CD14-positive monocyte (primary cell): ENCODE measurements at regions not wholly inside any gene's neighbourhood (a gene's known extent, or its start where the extent isn't known, plus 50 kb on each side); places are given as distances from the start of the nearest gene placed in this dataset.
A peak's percentile ranks its signal among the peaks of the same experiment; 100 is the strongest.

ENCODE experiments used
- DNase-seq, 3 donors: peaks; one replicate each; pipeline ENCODE4 v3.0.0-alpha.2; 2011 to 2022
- H2AFZ ChIP-seq: 2 replicates; pipeline ENCODE4 v1.6.0; 2012; ENCODE audit warnings: mild to moderate bottlenecking, low read depth, low read length, inconsistent platforms; ENCODE audit not compliant: insufficient read depth, poor library complexity, severe bottlenecking
- H3K27ac ChIP-seq, 2 donors: 1 replicate in 1 of 2; 2 replicates in 1 of 2; pipeline ENCODE4 v1.5.1; 2012 to 2013; ENCODE audit warnings: low read length in 2 of 2, control low read depth in 1 of 2, inconsistent platforms in 1 of 2, low read depth in 1 of 2, mild to moderate bottlenecking in 1 of 2
- H3K27me3 ChIP-seq, 2 donors: one replicate each; pipeline versions ENCODE4 v1.6.0 to v1.6.1; 2011 to 2013; ENCODE audit warnings: low read length in 2 of 2; ENCODE audit not compliant: control insufficient read depth in 2 of 2, insufficient read depth in 2 of 2
- H3K36me3 ChIP-seq, 2 donors: replicated peaks in 1 of 2; 1 replicate in 1 of 2; 2 replicates in 1 of 2; pipeline versions ENCODE4 v1.5.1 to v1.6.1; 2012 to 2013; ENCODE audit warnings: low read length in 2 of 2, control low read depth in 1 of 2, inconsistent platforms in 1 of 2, mild to moderate bottlenecking in 1 of 2; ENCODE audit not compliant: insufficient read depth in 2 of 2, control insufficient read depth in 1 of 2
- H3K4me1 ChIP-seq, 2 donors: 1 replicate in 1 of 2; 2 replicates in 1 of 2; pipeline versions ENCODE4 v1.5.1 to v1.6.1; 2012 to 2013; ENCODE audit warnings: low read length in 2 of 2, control low read depth in 1 of 2, inconsistent platforms in 1 of 2, mild to moderate bottlenecking in 1 of 2, moderate library complexity in 1 of 2; ENCODE audit not compliant: insufficient read depth in 2 of 2, control insufficient read depth in 1 of 2
- H3K4me2 ChIP-seq: replicated peaks from 2 replicates; pipeline ENCODE3; 2012; ENCODE audit warnings: low read length, moderate library complexity, mild to moderate bottlenecking; ENCODE audit not compliant: poor library complexity, severe bottlenecking; ENCODE audit errors: extremely low read depth
- H3K4me3 ChIP-seq, 3 experiments: fragments of 200-600 bp in 1 of 3; sonication (generic) in 1 of 3; replicated peaks in 1 of 3; 1 replicate in 2 of 3; 2 replicates in 1 of 3; pipeline ENCODE4 v1.5.1; 2011 to 2013; ENCODE audit warnings: low read length in 3 of 3, mild to moderate bottlenecking in 3 of 3, control low read depth in 2 of 3, low read depth in 2 of 3, inconsistent platforms in 1 of 3, moderate library complexity in 1 of 3
- H3K79me2 ChIP-seq: 2 replicates; pipeline ENCODE4 v1.6.0; 2012; ENCODE audit warnings: mild to moderate bottlenecking, control low read depth, inconsistent platforms, low read length, moderate library complexity; ENCODE audit not compliant: insufficient read depth
- H3K9ac ChIP-seq: 2 replicates; pipeline ENCODE4 v1.6.0; 2017; ENCODE audit warnings: low read length, mild to moderate bottlenecking; ENCODE audit not compliant: insufficient read depth, poor library complexity, severe bottlenecking
- H3K9me3 ChIP-seq, 2 donors: replicated peaks in 1 of 2; 1 replicate in 1 of 2; 2 replicates in 1 of 2; pipeline versions ENCODE4 v1.5.1 to v1.6.1; 2012 to 2013; ENCODE audit warnings: low read length in 2 of 2, control low read depth in 1 of 2; ENCODE audit not compliant: control insufficient read depth in 1 of 2, insufficient read depth in 1 of 2
- H4K20me1 ChIP-seq: 2 replicates; pipeline ENCODE4 v1.6.0; 2012; ENCODE audit warnings: mild to moderate bottlenecking, low read length, control low read depth, moderate library complexity; ENCODE audit not compliant: insufficient read depth
- H3K27ac Mint-ChIP-seq, 7 donors: one replicate each; pipeline ENCODE4 v1.8.0; 2020; ENCODE audit warnings: mild to moderate bottlenecking in 7 of 7, mixed read lengths in 7 of 7, moderate library complexity in 6 of 7, inconsistent platforms in 2 of 7
- H3K27me3 Mint-ChIP-seq, 3 donors: one replicate each; pipeline ENCODE4 v1.8.0; 2021 to 2022; ENCODE audit warnings: low read depth in 3 of 3, mild to moderate bottlenecking in 3 of 3, mixed read lengths in 3 of 3, moderate library complexity in 3 of 3, inconsistent platforms in 1 of 3
- H3K36me3 Mint-ChIP-seq, 2 donors: one replicate each; pipeline ENCODE4 v1.8.0; 2020; ENCODE audit warnings: mixed read lengths in 2 of 2, inconsistent platforms in 1 of 2, mild to moderate bottlenecking in 1 of 2
- H3K4me1 Mint-ChIP-seq: one replicate; pipeline ENCODE4 v1.8.0; 2020; ENCODE audit warnings: mild to moderate bottlenecking, mixed read lengths
- H3K4me3 Mint-ChIP-seq, 2 donors: one replicate each; pipeline ENCODE4 v1.8.0; 2020; ENCODE audit warnings: mild to moderate bottlenecking in 2 of 2, mixed read lengths in 2 of 2, moderate library complexity in 1 of 2
- H3K9me3 Mint-ChIP-seq, 7 donors: one replicate each; pipeline ENCODE4 v1.8.0; 2020 to 2022; ENCODE audit warnings: mixed read lengths in 7 of 7, mild to moderate bottlenecking in 6 of 7, moderate library complexity in 6 of 7, inconsistent platforms in 2 of 7
- WGBS: methylation state at CpG from one replicate; pipeline ENCODE4 v1.1.5; 2013; ENCODE audit warnings: missing lambda C conversion rate; ENCODE audit not compliant: insufficient coverage; 5-methylcytosine and 5-hydroxymethylcytosine counted together
- intact Hi-C, 2 donors: fragments of 100-400 bp; cut with micrococcal nuclease; formaldehyde crosslinking; loops; one replicate each; pipeline versions ENCODE4 v1.15.0 to v1.15.1; 2023
- TF ChIP-seq, protein P1 (sequence below): fragments of 200-600 bp; IDR thresholded peaks from one replicate; pipeline ENCODE4 v1.8.0; 2022; ENCODE audit warnings: antibody characterized with exemption, mild to moderate bottlenecking

DNA sequence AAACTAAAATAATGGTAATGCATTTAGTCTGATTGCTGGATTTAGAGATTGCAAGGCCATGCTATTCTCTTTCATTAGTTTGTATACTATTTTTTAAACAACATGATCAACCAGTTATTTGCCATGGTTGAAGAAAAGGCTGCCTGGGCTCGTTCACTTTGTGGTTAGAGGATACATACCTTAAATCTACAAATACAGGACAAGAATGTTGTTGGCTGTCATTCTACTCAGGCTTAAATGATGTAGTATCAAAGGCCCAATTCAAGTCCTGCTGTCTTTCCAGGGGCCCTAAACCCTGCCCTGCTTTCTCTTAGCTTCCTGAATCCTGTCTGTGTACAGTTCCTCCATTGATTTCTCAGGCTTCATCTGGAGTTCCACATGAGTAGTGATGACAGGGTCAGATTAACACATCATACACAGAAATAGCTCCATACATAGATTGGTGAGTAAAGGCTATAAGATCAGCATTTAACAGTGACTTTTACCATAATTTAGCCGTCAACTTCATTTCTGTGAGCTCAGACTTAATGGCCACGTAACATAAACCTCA lies 114.9 kb upstream of the GPRIN3 start:
- H3K36me3 Mint-ChIP-seq: no peaks in the 10 kb centered on the region
- Histone ChIP-seq H3K9ac (no peak overlapping the region), H2AFZ (peak overlapping the region; percentile 22), H3K27ac (no peak overlapping the region), H3K4me2 (no peak overlapping the region), H3K4me1 (no peaks in the 10 kb centered on the region), H3K36me3 (no peaks in the 10 kb centered on the region), H3K9me3 (no peaks in the 10 kb centered on the region), H3K79me2 (no peaks in the 10 kb centered on the region), H4K20me1 (no peaks in the 10 kb centered on the region), H3K27me3 (no peaks in the 10 kb centered on the region), H3K4me3 (no peak overlapping the region)
- H3K4me3 Mint-ChIP-seq: no peak overlapping the region
- TF ChIP-seq, protein P1, sequence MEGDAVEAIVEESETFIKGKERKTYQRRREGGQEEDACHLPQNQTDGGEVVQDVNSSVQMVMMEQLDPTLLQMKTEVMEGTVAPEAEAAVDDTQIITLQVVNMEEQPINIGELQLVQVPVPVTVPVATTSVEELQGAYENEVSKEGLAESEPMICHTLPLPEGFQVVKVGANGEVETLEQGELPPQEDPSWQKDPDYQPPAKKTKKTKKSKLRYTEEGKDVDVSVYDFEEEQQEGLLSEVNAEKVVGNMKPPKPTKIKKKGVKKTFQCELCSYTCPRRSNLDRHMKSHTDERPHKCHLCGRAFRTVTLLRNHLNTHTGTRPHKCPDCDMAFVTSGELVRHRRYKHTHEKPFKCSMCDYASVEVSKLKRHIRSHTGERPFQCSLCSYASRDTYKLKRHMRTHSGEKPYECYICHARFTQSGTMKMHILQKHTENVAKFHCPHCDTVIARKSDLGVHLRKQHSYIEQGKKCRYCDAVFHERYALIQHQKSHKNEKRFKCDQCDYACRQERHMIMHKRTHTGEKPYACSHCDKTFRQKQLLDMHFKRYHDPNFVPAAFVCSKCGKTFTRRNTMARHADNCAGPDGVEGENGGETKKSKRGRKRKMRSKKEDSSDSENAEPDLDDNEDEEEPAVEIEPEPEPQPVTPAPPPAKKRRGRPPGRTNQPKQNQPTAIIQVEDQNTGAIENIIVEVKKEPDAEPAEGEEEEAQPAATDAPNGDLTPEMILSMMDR: no peak
- H3K27ac Mint-ChIP-seq: no peak overlapping the region
- no CpG with 5 or more reads among the region's 3 CpGs for WGBS
- no peaks in the 10 kb centered on the region for H3K9me3 Mint-ChIP-seq
- intact Hi-C loops: no loop called here
- no peaks in the 10 kb centered on the region for H3K27me3 Mint-ChIP-seq
- no peaks in the 10 kb centered on the region for H3K4me1 Mint-ChIP-seq
- DNase-seq: no peak

DNA sequence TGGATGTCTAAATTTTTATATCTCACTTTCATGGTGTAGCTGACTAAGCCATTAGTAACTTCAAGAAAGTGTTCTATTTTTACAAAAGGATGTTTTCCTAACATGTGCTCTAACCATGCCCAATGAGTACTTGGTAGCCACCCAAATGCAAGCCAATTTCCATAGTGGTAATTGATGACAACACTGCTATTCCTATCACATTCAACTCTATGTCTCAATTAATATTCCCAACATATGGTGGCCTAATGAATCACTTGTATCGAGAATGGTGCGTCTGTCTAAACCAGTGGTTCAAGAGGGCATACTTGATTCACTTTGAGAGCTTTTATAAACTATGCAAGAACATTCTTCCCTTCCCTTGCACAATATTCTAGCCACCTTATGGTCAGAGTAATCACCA lies 112.9 kb upstream of the GPRIN3 start:
- intact Hi-C loops: no loop called here

More for the DNA sequence above, 112.9 kb upstream of the GPRIN3 start:
- Mint-ChIP-seq H3K27me3 (no peaks in the 10 kb centered on the region), H3K36me3 (no peaks in the 10 kb centered on the region), H3K4me1 (no peaks in the 10 kb centered on the region), H3K27ac (no peak overlapping the region), H3K9me3 (no peaks in the 10 kb centered on the region), H3K4me3 (no peak overlapping the region)
- TF ChIP-seq, protein P1: no peak
- WGBS: no CpG with 5 or more reads among the region's 2 CpGs
- Histone ChIP-seq H3K4me1 (no peaks in the 10 kb centered on the region), H3K27me3 (no peaks in the 10 kb centered on the region), H3K9me3 (no peaks in the 10 kb centered on the region), H3K4me3 (no peak overlapping the region), H3K27ac (no peak overlapping the region), H3K4me2 (no peak overlapping the region), H3K79me2 (no peaks in the 10 kb centered on the region), H4K20me1 (no peaks in the 10 kb centered on the region), H3K9ac (no peak overlapping the region), H2AFZ (no peak overlapping the region), H3K36me3 (no peaks in the 10 kb centered on the region)
- DNase-seq: no peak
